Activated CD4-positive, alpha-beta T cell treated with anti-CD3 and anti-CD28 coated beads for 48 hours (primary cell): ENCODE measurements at regions not wholly inside any gene's neighbourhood (a gene's known extent, or its start where the extent isn't known, plus 50 kb on each side); places are given as distances from the start of the nearest gene placed in this dataset.
A peak's percentile ranks its signal among the peaks of the same experiment; 100 is the strongest.
"Not testable (repeated sequence)": the region's sequence is repeated elsewhere in the genome, so short reads cannot be mapped to it uniquely, and the experiment has no call there.

ENCODE experiments used
- DNase-seq: peaks from one replicate; pipeline ENCODE4 v3.0.0-alpha.2; 2020

DNA sequence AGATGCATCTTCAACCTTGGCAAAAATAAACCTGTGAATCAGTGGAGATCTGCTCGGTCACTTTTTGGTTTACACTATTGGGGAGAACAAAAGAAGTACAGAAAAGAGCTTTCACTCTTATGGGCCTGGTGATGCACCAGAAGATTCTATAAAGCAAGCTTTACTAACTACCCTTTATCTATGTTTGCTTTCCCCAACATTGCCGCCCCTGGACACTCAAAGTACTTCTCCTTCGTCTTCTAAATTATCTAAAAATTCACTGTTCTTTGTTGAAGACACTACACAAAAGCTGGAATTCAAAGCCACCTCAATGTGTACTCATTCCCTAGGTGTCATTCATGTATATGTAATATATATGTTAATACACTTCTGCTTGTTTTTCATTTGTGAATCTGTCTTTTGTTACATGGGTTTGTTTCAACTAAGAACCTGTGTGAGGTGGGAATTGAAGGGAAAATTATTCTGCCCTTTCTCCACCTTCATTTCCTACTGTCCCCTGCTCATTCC lies 97.9 kb upstream of the BTN3A2 start:
- DNase-seq, result no peak

DNA sequence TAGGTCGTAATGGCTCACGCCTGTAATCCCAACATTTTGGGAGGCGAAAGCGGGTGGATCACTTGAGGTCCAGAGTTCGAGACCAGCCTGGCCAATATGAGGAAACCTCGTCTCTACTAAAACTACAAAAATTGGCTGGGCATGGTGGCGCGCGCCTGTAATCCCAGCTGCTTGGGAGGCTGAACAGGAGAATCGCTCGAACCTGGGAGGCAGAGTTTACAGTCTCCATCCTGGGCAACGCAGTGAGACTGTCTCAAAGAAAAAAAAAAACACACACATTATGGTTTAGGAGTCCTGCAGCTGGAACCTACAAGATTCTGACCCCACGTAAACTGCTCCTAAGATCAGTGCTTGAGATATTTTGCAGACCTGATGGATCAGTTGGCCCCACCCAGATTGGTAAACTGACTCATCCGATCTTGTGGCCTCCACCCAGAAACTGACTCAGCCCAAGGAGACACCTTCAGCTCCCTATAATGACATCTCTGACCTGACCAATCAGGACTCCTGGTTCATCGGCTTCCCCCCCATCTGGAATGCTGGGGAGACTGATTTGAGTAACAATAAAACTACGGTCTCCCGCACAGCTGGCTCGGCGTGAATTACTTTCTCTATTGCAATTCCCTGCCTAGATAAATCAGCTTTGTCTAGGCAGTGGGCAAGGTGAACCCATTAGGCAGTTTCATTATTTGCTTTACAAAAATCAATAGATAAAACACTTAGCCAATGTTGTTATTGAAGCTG lies 96.2 kb upstream of the BTN3A2 start:
- peak; percentile 63 for DNase-seq

DNA sequence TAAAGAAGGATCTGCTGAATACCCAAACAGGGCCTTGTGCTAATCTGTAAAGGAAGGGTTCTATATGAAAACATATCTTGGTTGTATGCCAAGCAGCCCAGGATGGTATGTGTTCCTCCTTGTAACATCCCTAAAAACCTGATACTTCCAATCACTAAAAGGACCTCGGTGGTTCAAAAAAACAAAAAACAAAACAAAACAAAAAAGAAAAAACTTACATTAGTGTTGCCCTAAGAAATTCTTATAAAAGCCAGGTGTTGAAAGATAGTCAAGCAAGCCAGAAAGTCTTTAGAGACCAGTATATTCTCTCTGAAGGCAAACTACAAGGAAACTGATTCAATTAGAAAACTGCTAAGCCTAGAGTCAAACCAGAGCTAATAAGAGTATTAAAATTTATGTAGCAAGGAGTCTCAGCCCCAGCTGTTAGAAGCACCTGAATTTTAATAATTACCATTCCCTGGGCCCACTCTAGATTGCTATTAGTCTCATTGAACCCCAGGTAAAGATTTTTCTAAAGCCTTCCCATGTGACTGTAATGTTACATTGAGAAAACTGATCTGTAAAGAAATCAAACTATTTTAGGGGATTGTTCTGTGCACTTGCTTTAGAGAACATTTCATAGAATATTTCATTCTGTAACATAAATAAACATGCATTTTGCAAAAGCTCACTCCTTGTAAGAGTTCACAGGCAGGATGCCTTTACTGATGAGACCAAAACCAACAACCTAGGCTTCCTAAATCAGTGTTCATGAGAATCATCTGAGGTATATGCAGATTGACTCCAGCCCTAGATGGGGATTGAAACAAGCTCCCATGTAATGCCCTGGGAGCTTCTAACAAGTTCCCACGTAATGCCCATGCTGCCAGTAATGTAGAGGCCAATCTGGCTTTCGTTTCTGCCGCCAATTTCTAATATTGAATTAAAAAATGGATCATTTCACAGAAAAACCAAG lies 95.2 kb upstream of the BTN3A2 start:
- DNase-seq, result peak; percentile 32

DNA sequence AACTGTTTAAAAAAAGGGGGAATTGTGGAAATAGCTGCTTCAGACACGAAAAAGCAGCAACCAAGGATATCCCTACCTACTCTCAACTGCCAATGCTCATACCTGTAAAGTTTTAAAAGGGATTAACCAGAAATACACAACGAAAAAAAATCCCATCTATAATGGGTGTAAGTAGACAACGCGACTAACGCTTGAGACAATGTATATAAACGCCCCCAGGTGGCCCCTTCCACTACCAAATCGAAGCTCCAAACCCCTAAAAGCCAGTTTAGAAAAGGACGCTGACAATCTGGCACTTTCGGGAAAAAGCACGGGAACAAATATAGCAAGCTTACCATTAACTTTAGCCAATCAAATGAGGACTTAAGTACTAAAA lies 94.5 kb upstream of the BTN3A2 start:
- peak; percentile 56 for DNase-seq

DNA sequence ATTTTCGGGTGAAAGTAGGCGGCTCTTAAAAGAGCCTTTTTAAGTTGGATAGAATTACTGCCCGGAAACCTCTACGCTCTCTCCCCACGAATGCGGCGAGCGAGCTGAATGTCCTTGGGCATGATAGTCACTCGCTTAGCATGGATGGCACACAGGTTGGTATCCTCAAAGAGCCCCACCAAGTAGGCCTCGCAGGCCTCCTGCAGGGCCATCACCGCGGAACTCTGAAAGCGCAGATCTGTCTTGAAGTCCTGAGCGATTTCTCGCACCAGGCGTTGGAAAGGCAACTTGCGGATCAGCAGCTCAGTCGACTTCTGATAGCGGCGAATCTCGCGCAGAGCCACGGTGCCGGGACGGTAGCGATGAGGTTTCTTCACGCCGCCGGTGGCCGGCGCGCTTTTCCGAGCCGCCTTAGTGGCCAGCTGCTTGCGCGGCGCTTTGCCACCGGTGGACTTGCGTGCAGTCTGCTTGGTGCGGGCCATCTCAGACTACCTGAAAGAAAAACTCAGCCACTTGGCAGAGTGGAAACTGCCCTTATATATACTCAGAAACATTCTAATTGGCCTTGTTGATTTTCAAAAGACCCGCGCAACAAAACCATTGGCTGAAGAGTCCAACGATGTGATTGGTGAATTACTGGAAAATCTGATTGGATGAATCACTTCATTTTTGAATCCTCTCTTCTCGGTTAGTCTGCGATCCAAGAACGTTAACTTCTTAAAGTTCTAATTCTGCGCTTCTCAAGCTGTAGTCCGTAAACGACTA lies 93.9 kb upstream of the BTN3A2 start:
- DNase-seq, result peak; percentile 80

DNA sequence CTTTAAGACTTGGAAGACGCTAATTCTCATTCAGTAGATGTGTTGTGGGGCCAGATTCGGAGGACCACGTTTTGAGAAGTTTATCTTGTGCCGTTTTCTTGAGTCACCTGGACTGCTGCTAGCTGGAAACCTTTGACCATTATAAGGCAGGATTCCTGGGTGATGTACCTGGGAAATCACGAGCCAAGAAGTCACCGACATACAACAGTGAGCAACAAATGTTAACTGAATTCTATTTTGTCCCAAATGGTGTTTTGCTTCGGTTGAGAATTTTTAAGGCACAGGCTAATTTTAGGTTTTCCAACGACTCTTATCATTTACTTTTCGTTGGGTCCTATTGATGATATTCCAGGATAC lies 93.4 kb upstream of the BTN3A2 start:
- DNase-seq, result no peak

DNA sequence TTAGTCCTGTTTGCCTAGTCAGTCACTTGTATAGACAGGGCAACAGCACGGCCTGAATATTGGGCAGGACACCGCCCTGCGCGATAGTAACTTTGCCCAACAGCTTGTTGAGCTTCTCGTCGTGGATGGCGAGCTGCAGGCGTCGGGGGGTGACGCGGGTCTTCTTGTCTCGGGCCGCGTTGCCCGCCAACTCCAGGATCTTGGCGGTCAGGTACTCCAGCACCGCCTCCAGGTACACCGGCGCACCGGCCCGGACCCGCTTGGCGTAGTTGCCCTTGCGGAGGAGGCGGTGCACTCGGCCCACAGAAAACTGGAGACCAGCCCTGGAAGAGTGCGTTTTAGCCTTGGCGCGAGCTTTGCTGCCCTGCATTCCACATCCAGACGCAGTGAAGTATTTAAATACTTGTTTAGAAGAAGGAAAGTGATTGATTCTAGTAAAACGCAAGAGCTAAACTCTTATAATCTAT lies 92.8 kb upstream of the BTN3A2 start:
- peak; percentile 66 for DNase-seq

DNA sequence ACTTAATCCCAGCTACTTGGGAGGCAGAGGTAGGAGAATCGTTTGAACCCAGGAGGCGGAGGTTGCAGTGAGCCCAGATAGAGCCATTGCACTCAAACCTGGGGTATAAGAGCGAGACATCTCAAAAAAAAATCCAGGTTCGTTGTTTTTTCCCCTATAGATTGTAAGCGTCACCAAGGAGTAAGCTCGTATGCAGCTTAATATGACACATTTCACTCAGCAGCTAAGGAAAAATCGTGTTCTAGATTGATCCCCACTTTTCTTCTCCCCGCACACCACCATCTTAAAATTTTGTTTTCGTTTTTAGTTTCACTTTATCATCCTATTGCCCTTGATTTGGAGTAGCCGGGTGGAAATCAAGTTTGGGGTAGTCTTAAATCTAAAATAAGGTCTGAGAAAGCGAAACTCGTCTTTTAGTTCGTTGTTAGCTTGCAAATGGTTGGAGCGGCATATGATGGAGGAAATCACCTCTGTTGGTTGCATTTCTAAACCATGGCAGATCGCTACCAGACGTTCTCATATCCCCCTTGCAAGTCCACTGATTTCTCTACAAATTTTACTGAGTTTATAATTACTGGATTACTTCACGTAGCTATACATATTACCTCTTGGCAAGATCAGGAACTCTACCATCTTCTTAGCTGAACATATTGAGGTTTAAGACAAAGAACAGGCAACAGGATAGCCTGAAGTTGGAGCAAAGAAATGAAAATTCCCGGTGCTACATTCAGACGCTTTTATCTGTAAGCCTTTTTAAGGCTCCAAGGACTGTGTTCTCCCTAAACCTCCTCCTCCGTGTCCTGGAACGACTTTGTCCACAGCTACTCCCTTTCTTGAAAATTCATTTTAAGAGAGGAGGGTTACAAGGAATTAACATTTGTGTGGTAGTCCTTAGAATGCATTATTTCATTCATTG lies 91.1 kb upstream of the BTN3A2 start:
- peak; percentile 15 for DNase-seq

DNA sequence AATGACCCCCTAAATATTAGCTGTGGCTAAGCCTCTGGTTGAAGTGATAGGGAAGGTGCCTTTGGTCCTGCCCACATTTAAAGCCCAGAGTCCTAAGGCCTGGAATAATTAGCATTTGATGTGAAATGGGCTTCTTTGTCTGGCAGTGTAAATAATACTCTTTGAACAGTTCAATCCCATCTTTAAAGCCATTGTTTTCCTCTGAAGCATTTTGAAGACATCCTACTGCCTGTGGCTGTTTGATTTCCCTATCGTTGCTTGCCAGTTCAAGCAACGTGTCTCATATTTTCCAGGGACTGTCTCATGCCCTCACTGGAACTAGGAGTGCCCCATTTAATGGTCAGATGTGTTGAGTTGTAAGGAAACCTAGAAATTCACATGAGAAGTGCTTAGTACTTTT lies 89.3 kb upstream of the BTN3A2 start:
- no peak for DNase-seq

DNA sequence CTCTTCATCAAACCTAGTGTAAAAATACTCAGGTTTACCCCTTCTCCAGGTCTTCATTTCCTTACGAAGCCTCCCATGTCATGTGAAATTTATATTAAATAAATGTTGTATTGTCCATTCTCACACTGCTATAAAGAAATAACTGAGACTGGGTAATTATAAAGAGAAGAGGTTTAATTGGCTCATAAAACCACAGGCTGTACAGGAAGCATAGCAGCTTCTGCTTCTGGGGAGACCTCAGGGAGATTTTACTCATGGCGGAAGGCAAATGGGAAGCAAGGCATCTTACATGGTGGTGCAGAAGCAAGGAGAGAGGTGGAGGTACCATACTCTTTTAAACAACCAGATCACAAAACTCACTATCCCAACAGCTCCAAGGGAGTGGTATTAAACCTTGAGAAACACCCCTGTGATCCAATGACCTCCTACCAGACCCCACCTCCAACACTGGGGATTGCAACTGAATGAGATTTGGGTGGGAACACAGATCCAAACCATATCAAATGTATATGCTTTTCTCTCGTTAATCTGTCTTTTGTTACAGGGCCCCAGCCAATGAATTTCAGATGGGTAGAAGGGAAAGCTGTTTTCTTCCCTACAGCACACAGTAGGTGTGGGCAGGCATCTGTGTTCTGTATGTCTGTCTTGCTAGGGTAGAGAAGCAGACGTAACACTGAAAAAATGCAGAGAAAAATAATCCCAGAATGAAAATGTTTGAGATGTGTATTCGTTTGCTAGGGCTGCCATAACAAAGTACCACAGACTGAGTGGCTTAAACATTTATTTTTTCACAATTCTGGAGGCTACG lies 88.0 kb upstream of the BTN3A2 start:
- no peak for DNase-seq

DNA sequence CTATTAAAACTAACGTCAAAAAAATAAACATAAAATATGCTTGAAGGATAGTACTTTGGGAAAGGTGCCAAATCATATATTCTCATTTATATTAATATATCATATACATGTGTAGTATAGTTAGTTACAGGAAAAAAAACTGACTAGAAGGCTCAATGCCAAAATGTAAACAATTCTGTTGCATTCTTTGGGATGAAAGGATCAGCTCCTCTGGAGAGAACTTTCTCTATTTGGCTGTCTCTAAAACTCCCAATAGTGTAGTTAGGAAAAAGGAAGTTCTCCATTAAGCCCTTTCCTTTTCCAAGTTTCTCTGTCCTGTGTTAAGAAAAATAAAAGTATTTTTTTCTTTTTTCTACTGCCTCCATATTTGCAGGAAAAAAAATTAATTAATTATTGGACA lies 86.5 kb upstream of the BTN3A2 start:
- DNase-seq, result no peak

DNA sequence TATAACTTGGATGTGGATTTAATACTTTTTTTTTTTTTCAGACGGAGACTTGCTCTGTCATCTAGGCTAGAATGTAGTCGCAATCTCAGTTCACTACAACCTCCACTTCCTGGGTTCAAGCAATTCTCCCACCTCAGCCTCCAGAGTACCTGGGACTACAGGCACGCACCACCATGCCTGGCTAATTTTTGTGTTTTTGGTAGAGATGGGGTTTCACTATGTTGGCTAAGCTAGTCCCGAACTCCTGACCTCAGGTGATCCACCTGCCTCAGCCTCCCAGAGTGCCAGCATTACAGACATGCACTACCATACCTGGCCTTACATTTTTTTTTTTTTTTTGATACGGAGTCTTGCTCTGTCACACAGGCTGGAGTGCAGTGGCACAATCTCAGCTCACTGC lies 85.6 kb upstream of the BTN3A2 start:
- not testable (repeated sequence) for DNase-seq

DNA sequence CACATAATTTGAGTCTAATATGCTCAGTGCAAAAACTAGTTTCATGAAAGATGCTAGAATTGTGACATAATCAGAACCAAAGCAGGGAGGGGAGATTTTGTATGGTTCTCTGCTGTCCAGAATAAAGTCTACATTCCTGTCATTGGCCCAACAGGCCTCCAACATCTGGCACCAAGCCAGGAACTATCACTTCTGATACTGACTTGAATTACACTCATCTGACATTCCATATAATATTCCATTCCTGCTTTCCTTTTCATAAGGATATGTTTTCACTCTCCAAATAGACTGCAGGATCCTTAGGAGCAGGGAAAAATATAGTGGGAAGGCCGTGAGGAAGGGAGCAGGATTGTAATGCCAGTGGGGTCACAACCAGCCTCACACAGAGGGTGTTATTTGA lies 84.6 kb upstream of the BTN3A2 start:
- DNase-seq, result no peak

DNA sequence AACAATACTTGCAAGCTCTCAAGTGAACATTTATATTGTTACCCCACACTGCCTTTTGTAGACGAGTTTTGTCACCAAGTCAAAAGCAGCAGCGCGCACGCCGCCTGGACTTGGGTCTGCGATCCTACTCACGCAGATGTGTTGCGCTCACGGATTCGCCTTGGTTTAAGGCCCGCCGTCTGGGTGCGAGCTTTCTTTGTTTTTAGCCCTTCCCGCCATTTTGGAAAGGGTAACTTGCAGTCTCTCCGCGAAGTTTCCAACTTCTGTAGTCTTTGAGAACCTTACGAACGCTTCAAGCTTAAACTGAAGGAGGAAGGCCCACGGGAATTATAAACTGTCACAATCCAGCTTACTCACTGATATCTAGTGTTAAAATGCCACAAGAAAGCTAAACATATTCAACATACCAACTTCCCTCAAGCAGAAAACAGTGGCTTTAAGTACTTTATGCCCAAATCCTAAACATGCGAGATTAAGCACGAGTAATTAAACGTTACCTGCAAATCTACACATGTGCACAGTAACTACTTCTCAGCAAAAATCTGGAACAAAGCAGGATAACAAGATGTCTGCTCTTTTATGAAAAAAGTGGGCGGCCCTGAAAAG lies 80.4 kb upstream of the BTN3A2 start:
- DNase-seq, result peak; percentile 75

DNA sequence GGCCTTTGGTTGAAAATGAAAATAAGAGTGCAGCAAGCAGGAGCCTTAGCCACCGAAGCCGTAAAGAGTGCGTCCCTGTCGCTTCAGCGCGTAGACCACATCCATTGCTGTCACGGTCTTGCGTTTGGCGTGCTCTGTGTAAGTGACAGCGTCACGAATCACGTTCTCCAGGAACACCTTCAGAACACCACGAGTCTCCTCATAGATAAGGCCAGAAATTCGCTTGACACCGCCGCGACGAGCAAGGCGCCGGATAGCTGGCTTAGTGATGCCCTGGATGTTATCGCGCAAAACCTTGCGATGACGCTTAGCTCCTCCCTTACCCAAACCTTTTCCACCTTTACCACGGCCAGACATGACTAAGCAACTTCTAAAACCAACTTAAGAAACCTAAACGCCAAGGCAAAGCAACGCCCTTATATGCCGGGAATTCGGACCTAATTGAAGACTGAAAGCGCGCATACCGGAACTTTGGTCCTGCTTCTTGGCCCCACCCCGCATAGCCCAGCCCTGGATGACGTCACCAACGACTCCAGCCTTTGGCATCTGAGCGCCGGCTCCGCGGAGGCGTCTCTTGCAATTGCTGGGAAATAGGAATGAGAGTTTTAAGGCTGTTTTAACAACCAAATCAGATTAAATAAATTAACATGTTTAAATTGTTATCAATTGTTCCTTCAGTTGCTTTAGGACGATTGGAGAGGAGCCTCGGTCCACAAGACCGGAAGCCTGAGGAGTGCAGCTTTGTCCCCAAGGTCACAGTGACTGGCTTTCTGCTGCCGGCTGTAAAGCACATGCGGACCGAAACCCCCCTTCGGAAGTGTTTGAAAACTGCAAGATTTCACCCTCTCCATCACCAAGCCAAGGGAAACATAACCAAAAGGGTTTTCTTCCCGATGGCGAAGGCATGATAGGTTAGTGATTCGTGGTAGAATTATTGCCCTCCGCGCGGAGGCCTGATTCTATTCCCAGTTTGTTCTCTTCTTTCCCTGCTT lies 79.6 kb upstream of the BTN3A2 start:
- DNase-seq, result peak; percentile 98

DNA sequence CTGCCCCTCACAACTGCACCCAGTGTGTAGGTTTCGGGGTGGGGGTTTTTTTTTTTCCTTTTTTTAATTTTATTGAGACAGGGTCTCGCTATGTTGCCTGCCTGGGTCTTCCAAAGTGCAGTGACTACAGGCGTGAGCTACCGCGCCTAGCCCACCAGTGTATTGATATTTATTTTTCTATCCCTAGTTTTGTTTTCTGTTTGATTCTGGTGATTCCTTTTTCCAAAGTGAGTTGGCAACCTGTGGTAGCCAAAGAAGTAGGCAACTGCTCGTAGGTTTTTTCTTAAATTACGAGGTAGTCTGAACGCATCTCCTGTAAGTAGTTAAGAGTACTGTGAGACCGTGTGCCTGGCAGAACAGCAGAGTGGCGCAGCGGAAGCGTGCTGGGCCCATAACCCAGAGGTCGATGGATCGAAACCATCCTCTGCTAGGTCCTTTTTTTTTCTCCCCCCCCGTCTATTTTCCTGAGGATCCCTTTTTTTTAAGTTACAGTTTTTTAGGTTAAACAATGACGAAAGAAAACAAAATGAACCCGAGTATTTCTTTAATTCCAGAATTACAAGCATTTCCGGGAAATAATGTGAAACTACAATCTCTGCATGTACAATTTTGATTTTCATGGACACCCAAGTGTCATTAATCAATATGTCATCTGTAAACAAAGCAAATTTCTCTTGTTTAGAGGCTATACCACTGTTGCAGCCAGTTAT lies 78.7 kb upstream of the BTN3A2 start:
- peak; percentile 77 for DNase-seq

DNA sequence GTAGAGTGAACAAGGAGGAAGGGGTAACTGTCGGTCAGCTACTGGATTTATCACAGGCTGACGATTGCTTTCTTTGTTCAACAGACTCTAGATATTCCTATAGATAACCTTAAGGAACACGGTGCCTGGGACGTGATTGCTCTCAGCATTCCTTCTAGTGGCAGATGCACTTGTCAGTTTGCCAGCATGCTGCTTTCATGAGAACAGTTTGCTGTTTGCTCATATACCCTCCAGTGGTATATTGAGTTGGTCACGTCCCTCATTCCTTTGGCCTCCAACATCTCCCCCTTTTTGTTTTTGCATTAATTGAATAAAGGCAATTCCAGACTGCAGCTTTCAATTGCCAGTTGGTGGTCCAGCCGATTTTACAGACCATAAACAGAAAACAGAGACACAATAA lies 76.8 kb upstream of the BTN3A2 start:
- no peak for DNase-seq

DNA sequence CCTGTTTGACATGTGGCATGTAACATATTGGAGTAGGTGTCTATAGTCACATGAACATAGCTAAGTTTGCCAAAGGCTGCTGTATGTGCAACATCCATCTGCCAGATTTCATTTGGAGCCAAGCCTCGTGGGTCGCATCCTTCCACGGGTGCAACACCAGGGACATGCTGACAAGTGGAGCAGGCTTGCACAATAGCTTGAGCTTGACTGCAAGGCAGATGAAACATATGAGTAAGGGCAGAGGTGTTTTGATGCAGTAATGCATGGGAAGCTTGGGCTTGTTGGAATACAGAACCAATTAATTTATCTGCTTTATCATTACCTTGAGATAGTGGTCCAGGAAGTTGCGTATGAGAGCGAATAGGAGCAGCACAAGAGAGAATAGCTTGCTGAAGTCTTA lies 74.1 kb upstream of the BTN3A2 start:
- DNase-seq, result no peak

DNA sequence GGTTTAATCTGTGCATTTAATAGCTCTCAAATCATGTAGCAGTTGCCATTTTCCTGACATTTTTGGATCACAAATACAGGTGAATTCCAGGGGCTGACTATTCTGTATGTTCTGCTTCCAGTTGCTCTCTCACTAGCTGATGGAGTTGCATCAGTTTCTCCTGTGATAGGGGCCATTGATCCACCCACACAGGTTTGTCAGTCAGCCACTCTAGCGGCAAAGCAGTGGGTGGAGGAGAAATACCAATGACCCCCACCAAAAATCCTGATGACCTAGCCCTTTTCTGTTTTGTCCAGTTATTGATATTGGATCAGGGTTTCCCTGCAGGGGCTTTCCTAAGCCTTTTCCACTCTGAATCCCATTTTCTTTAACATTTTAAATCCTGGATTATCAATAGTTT lies 72.3 kb upstream of the BTN3A2 start:
- no peak for DNase-seq
